ENCODE measurements at regions not wholly inside any gene's neighbourhood (a gene's known extent, or its start where the extent isn't known, plus 50 kb on each side); places are given as distances from the start of the nearest gene placed in this dataset.

DNA sequence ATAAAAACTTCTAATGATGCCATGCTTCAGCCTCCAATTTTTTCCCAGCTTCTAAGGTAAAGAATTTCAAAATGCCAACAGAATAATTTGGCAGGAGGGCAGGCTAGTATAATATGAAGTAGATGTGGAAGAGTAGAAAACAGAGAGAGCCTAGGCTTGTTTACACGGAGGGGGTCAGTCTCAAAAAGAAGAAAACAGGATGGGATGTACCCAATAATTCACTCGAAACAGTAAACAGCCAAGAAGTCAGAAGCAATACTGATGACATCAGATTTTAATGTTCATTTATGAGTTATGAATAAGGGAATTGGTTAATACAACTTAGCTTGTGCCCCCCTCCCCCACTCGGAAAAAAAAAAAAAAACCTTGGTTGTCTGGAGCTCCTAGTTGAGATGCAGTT is 422.5 kb downstream of the FOXO1 start:
- no peak overlapping the region for H2AFZ ChIP-seq (ENCODE audit: low read depth, low read length)
- H3K36me3 ChIP-seq (ENCODE audit: insufficient read depth, low read length) = no peaks in the 10 kb centered on the region
- FAIRE-seq = no peak
- H3K9me3 ChIP-seq (ENCODE audit: insufficient read depth, low read depth, low read length) = no peaks in the 10 kb centered on the region
- Mint-ChIP-seq H3K27ac (ENCODE audit: unreplicated experiment) (no peak overlapping the region), H3K27me3 (ENCODE audit: low read depth, unreplicated experiment) (no peaks in the 10 kb centered on the region), H3K36me3 (ENCODE audit: low read depth, unreplicated experiment) (no peaks in the 10 kb centered on the region), H3K9me3 (ENCODE audit: unreplicated experiment) (peaks cover 3% of the 10 kb centered on the region), H3K4me1 (ENCODE audit: low read depth, unreplicated experiment) (peaks cover 4% of the 10 kb centered on the region), H3K4me3 (ENCODE audit: unreplicated experiment) (no peak overlapping the region)
- no peaks in the 10 kb centered on the region for H3K4me1 ChIP-seq (ENCODE audit: insufficient read depth, low read length)
- no peak overlapping the region for H3K27ac ChIP-seq (ENCODE audit: low read depth, low read length)
- no peak overlapping the region for H3K4me3 ChIP-seq (ENCODE audit: insufficient read depth, low read depth, low read length)
- H3K27me3 ChIP-seq (ENCODE audit: insufficient read depth, low read length) = no peaks in the 10 kb centered on the region
- H4K20me1 ChIP-seq (ENCODE audit: insufficient read depth, low read length) = no peaks in the 10 kb centered on the region
- no peak overlapping the region for H3K4me2 ChIP-seq (ENCODE audit: low read length)
- no peaks in the 10 kb centered on the region for H3K79me2 ChIP-seq (ENCODE audit: insufficient read depth, low read length)
- TF ChIP-seq, protein P1, sequence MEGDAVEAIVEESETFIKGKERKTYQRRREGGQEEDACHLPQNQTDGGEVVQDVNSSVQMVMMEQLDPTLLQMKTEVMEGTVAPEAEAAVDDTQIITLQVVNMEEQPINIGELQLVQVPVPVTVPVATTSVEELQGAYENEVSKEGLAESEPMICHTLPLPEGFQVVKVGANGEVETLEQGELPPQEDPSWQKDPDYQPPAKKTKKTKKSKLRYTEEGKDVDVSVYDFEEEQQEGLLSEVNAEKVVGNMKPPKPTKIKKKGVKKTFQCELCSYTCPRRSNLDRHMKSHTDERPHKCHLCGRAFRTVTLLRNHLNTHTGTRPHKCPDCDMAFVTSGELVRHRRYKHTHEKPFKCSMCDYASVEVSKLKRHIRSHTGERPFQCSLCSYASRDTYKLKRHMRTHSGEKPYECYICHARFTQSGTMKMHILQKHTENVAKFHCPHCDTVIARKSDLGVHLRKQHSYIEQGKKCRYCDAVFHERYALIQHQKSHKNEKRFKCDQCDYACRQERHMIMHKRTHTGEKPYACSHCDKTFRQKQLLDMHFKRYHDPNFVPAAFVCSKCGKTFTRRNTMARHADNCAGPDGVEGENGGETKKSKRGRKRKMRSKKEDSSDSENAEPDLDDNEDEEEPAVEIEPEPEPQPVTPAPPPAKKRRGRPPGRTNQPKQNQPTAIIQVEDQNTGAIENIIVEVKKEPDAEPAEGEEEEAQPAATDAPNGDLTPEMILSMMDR (IDR thresholded peaks at IDR 0.05; ENCODE audit: insufficient read depth, low read depth, low read length) = no peak
- no peak for TF ChIP-seq EZH2 (IDR thresholded peaks at IDR 0.05; ENCODE audit: insufficient read depth, low read length)
- no peak for DNase-seq (ENCODE audit: low read depth)
- no peak overlapping the region for H3K9ac ChIP-seq (ENCODE audit: low read length)

- no peak overlapping the region for H3K4me3 ChIP-seq (ENCODE audit: insufficient read depth, low read depth, low read length)
- peaks cover 4% of the 10 kb centered on the region for H3K4me1 Mint-ChIP-seq (ENCODE audit: low read depth, unreplicated experiment)
- H3K9ac ChIP-seq (ENCODE audit: low read length) = no peak overlapping the region
- no peaks in the 10 kb centered on the region for H3K9me3 ChIP-seq (ENCODE audit: insufficient read depth, low read depth, low read length)
- no peak overlapping the region for H2AFZ ChIP-seq (ENCODE audit: low read depth, low read length)
- H3K79me2 ChIP-seq (ENCODE audit: insufficient read depth, low read length) = no peaks in the 10 kb centered on the region
- no peak overlapping the region for H3K4me2 ChIP-seq (ENCODE audit: low read length)
- H3K9me3 Mint-ChIP-seq (ENCODE audit: unreplicated experiment) = peaks cover 3% of the 10 kb centered on the region
- no peaks in the 10 kb centered on the region for H4K20me1 ChIP-seq (ENCODE audit: insufficient read depth, low read length)
- no peak overlapping the region for H3K4me3 Mint-ChIP-seq (ENCODE audit: unreplicated experiment)
- H3K36me3 Mint-ChIP-seq (ENCODE audit: low read depth, unreplicated experiment) = no peaks in the 10 kb centered on the region
- H3K27me3 ChIP-seq (ENCODE audit: insufficient read depth, low read length) = no peaks in the 10 kb centered on the region
- H3K27ac Mint-ChIP-seq (ENCODE audit: unreplicated experiment) = no peak overlapping the region
- no peaks in the 10 kb centered on the region for H3K36me3 ChIP-seq (ENCODE audit: insufficient read depth, low read length)
- FAIRE-seq (no peak), DNase-seq (ENCODE audit: low read depth) (no peak)
- TF ChIP-seq, protein P1 (IDR thresholded peaks at IDR 0.05; ENCODE audit: insufficient read depth, low read depth, low read length) = no peak
- no peak for TF ChIP-seq EZH2 (IDR thresholded peaks at IDR 0.05; ENCODE audit: insufficient read depth, low read length)
- no peak overlapping the region for H3K27ac ChIP-seq (ENCODE audit: low read depth, low read length)
- no peaks in the 10 kb centered on the region for H3K27me3 Mint-ChIP-seq (ENCODE audit: low read depth, unreplicated experiment)
- H3K4me1 ChIP-seq (ENCODE audit: insufficient read depth, low read length) = no peaks in the 10 kb centered on the region
These were observed 420.9 kb downstream of the FOXO1 start for GRCh38 chr13:40245567-40245966.

GRCh38 chr13:40247845-40248244 is 418.6 kb downstream of the FOXO1 start:
- Histone ChIP-seq H4K20me1 (ENCODE audit: insufficient read depth, low read length) (no peaks in the 10 kb centered on the region), H3K79me2 (ENCODE audit: insufficient read depth, low read length) (no peaks in the 10 kb centered on the region), H3K27ac (ENCODE audit: low read depth, low read length) (no peak overlapping the region), H3K9ac (ENCODE audit: low read length) (no peak overlapping the region), H3K36me3 (ENCODE audit: insufficient read depth, low read length) (no peaks in the 10 kb centered on the region), H2AFZ (ENCODE audit: low read depth, low read length) (no peak overlapping the region), H3K4me1 (ENCODE audit: insufficient read depth, low read length) (no peaks in the 10 kb centered on the region), H3K27me3 (ENCODE audit: insufficient read depth, low read length) (no peaks in the 10 kb centered on the region), H3K9me3 (ENCODE audit: insufficient read depth, low read depth, low read length) (no peaks in the 10 kb centered on the region), H3K4me3 (ENCODE audit: insufficient read depth, low read depth, low read length) (no peak overlapping the region), H3K4me2 (ENCODE audit: low read length) (no peak overlapping the region)
- FAIRE-seq = no peak
- Mint-ChIP-seq H3K4me1 (ENCODE audit: low read depth, unreplicated experiment) (peaks cover 7% of the 10 kb centered on the region), H3K27ac (ENCODE audit: unreplicated experiment) (no peak overlapping the region), H3K9me3 (ENCODE audit: unreplicated experiment) (peaks cover 3% of the 10 kb centered on the region), H3K36me3 (ENCODE audit: low read depth, unreplicated experiment) (no peaks in the 10 kb centered on the region), H3K27me3 (ENCODE audit: low read depth, unreplicated experiment) (no peaks in the 10 kb centered on the region), H3K4me3 (ENCODE audit: unreplicated experiment) (no peak overlapping the region)
- DNase-seq (ENCODE audit: low read depth) = no peak
- no peak for TF ChIP-seq EZH2 (IDR thresholded peaks at IDR 0.05; ENCODE audit: insufficient read depth, low read length)
- TF ChIP-seq, protein P1 (IDR thresholded peaks at IDR 0.05; ENCODE audit: insufficient read depth, low read depth, low read length) = no peak

Data from astrocyte (in vitro differentiated cells and primary cell).